ENCODE measurements at regions not wholly inside any gene's neighbourhood (a gene's known extent, or its start where the extent isn't known, plus 50 kb on each side); places are given as distances from the start of the nearest gene placed in this dataset.

DNA sequence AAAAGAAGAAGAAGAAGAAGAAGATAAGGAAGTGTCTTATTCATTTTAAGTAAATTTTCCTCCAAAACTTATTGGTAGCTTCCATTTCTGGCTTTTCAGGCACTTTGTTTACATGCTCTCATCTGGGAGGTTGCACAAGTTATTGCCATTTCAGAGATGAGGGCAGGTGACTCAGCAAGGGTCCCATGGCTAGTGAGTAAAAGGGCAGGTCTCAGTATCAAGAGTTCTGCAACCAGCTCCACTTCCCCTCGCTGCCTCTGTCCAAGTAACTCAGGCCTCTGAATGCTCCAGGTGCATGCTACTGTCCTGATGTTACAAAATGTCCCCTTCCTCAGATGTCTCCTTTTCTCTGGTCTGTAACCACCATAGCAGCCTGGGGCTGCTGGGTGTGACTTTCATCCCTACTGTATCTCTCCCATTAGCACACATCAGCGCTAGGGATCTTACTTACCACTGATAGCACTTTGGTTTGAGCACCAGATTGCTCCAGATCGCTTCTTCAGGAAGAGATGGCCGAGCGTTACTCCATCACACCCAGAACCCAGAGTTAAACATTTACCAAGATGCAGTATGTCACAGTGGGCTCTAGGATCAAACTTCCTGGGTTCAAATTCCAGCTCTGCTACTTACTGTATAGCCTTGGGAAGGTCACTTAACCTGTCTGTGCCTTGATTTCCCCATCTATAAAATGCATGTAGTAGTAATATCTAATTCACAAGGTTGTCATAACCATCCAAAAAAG, 57.4 kb upstream of the LAPTM4A start:
- no peaks in the 10 kb centered on the region for H3K27me3 ChIP-seq
- H3K36me3 ChIP-seq: no peaks in the 10 kb centered on the region
- TF ChIP-seq, protein P1, sequence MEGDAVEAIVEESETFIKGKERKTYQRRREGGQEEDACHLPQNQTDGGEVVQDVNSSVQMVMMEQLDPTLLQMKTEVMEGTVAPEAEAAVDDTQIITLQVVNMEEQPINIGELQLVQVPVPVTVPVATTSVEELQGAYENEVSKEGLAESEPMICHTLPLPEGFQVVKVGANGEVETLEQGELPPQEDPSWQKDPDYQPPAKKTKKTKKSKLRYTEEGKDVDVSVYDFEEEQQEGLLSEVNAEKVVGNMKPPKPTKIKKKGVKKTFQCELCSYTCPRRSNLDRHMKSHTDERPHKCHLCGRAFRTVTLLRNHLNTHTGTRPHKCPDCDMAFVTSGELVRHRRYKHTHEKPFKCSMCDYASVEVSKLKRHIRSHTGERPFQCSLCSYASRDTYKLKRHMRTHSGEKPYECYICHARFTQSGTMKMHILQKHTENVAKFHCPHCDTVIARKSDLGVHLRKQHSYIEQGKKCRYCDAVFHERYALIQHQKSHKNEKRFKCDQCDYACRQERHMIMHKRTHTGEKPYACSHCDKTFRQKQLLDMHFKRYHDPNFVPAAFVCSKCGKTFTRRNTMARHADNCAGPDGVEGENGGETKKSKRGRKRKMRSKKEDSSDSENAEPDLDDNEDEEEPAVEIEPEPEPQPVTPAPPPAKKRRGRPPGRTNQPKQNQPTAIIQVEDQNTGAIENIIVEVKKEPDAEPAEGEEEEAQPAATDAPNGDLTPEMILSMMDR (IDR thresholded peaks at IDR 0.05; ENCODE audit: low read depth, low read length): no peak
- no peaks in the 10 kb centered on the region for H3K4me1 ChIP-seq (ENCODE audit: low read depth)
- H3K27ac ChIP-seq: no peak overlapping the region
- H3K4me3 ChIP-seq: no peak overlapping the region
- no peaks in the 10 kb centered on the region for H3K9me3 ChIP-seq (ENCODE audit: low read depth)
- no peak for DNase-seq (ENCODE audit: low read depth in 1 of 2, low spot score in 1 of 2)

DNA sequence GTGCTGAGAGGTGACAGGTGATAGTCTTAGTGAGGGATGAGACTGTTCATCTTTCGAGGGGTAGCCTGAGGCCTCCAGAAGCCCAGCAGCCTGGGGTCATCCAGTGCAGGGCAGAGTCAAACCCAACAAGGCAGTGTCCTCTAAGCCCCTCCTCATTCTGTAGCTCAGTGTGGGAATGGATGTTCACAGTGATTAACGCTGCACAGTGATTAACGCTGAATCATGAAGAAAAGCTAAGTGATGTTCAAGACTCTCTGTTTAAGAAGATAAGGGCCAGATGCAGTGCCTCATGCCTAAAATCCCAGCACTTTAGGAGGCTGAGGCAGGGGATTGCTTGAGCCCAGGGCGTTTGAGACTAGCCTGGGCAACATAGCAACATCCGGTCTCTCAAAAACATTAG, 56.3 kb upstream of the LAPTM4A start:
- Histone ChIP-seq H3K4me1 (ENCODE audit: low read depth) (no peaks in the 10 kb centered on the region), H3K9me3 (ENCODE audit: low read depth) (no peaks in the 10 kb centered on the region), H3K27me3 (no peaks in the 10 kb centered on the region), H3K27ac (no peak overlapping the region), H3K36me3 (no peaks in the 10 kb centered on the region), H3K4me3 (no peak overlapping the region)
- DNase-seq (ENCODE audit: low read depth in 1 of 2, low spot score in 1 of 2): no peak
- TF ChIP-seq, protein P1 (IDR thresholded peaks at IDR 0.05; ENCODE audit: low read depth, low read length): no peak

DNA sequence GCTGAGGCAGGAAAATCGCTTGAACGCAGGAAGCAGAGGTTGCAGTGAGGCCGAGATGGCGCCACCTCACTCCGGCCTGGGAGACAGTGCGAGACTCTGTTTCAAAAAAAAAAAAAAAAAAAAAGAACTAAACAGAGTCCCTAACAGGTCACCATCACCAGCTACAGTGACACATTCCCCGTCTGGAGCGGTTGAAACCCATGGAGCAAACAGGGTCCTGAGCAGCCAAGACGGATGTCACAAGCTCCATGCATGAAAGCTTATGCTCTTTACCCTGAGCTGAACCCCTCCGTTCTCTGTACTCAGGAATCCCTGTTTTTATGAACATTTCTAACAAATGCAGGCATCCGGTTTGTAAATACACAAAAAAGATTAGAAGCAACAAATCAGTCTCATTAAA, 55.9 kb upstream of the LAPTM4A start:
- Histone ChIP-seq H3K36me3 (no peaks in the 10 kb centered on the region), H3K4me1 (ENCODE audit: low read depth) (no peaks in the 10 kb centered on the region), H3K9me3 (ENCODE audit: low read depth) (no peaks in the 10 kb centered on the region), H3K27me3 (no peaks in the 10 kb centered on the region), H3K27ac (no peak overlapping the region), H3K4me3 (no peak overlapping the region)
- TF ChIP-seq, protein P1 (IDR thresholded peaks at IDR 0.05; ENCODE audit: low read depth, low read length): no peak
- no peak for DNase-seq (ENCODE audit: low read depth in 1 of 2, low spot score in 1 of 2)

DNA sequence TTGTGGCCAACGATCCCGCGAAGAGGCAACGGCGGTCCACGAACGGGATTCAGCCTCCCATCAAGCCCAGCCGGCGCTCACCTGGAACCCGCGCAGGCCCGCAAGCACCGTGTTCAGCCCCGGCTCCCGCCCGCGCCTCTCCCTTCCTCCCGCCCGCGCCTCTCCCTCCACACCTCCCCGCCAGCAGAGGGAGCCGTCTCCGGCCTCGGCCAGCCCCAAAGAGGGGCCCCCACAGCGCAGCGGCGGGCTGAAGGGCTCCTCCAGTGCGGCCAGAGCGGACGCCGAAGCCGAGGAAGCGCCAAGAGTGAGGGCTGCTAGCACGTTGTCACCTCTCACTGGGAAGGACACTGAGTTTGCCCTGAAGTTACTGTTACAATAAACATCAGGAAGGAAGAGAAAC, 55.3 kb upstream of the LAPTM4A start:
- Histone ChIP-seq H3K9me3 (ENCODE audit: low read depth) (no peaks in the 10 kb centered on the region), H3K27me3 (no peaks in the 10 kb centered on the region), H3K36me3 (no peaks in the 10 kb centered on the region), H3K4me3 (no peak overlapping the region), H3K4me1 (ENCODE audit: low read depth) (no peaks in the 10 kb centered on the region), H3K27ac (no peak overlapping the region)
- TF ChIP-seq, protein P1 (IDR thresholded peaks at IDR 0.05; ENCODE audit: low read depth, low read length): peak; percentile 52
- DNase-seq (ENCODE audit: low read depth in 1 of 2, low spot score in 1 of 2): peak; percentile 38 to 60

DNA sequence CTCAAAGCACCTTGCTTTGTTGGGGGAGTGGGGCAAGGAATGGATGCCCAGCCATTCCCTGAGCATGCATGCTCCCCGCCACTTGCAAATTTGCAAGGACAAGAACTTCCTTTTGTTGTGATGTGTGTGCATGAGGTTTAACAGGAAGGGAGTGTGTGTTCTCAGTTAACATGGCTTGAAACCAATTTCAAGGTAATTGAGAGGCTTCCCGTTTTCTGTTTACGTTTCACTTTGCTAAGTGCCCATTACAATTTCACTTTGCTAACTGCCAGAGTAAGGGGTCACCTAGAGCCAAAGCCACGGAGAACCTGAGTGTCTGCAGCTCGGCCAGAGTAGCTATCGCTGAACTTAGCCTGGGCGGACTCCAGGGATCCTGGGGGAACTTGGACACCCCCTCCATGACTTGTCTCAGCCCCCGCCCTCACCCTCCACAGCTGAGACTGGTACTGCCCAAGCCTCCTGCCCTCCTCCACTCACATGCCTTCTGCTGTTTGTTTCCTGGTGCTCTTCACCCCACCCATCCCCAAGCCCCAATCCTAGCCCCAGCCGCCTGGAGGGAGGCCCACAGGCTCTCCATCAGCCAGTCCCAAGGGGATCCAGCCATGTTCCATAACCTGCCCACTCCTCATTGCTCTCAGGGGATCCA, 53.6 kb upstream of the LAPTM4A start:
- Histone ChIP-seq H3K4me1 (ENCODE audit: low read depth) (no peaks in the 10 kb centered on the region), H3K36me3 (no peaks in the 10 kb centered on the region), H3K9me3 (ENCODE audit: low read depth) (no peaks in the 10 kb centered on the region), H3K27ac (no peak overlapping the region), H3K27me3 (no peaks in the 10 kb centered on the region), H3K4me3 (no peak overlapping the region)
- no peak for DNase-seq (ENCODE audit: low read depth in 1 of 2, low spot score in 1 of 2)
- TF ChIP-seq, protein P1 (IDR thresholded peaks at IDR 0.05; ENCODE audit: low read depth, low read length): no peak
